GM23248 (cell line): ENCODE measurements at regions not wholly inside any gene's neighbourhood (a gene's known extent, or its start where the extent isn't known, plus 50 kb on each side); places are given as distances from the start of the nearest gene placed in this dataset.

Source experiments
- EZH2 ChIP-seq: fragments of 200-600 bp; sonication (generic); IDR thresholded peaks from 2 replicates; pipeline ENCODE4 v1.6.1; 2018; ENCODE audit warnings: antibody characterized with exemption, mild to moderate bottlenecking; ENCODE audit not compliant: insufficient read depth, poor library complexity, severe bottlenecking
- EZH2phosphoT487 ChIP-seq: fragments of 200-600 bp; sonication (generic); IDR thresholded peaks from 2 replicates; pipeline ENCODE4 v1.6.1; 2018; ENCODE audit warnings: antibody characterized with exemption, moderate library complexity, mild to moderate bottlenecking, low read depth; ENCODE audit not compliant: insufficient read depth

GRCh38 chr13:111541345-111541744 lies 220.9 kb downstream of the TEX29 start:
- no peak for TF ChIP-seq EZH2phosphoT487
- no peak for TF ChIP-seq EZH2
